ENCODE measurements at regions not wholly inside any gene's neighbourhood (a gene's known extent, or its start where the extent isn't known, plus 50 kb on each side); places are given as distances from the start of the nearest gene placed in this dataset.

DNA sequence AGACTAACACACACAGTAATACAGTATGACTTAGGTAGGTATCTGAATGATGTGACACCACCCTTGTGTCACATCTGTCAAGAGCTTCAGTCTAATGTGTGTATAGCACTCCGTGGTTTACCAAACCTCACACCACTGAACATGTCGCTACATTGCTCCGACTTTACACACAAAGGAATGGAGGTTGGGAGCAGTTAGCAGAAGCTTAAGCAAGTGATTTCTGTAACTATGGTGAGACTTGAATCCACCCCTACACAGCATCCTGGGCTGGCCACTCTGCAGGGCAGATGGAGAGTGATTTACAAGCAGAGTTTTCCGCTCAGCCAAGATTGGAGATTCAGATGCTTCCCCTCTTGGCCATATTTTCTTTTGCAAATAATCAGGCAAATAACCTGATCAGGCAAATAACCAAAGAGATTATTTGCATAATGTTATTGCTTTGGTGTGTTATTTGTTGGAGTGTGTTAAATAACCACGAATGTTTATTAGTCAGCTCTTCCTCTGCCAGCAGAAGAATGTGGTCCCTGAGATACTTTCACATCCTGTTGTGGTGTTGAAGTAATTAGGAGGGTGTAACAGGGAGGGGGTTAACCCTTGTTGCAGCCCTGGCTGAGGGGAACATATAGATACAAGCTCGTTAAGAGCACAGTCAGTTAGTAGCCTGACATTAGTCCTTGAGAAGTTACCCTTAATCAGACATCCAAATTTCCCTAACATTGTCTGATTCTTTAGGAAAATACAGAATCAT, 92.8 kb downstream of the SNX18 start:
- Histone ChIP-seq H3K27ac (ENCODE audit: low read depth, low read length) (no peak overlapping the region), H3K4me3 (ENCODE audit: low read depth, low read length) (no peak overlapping the region), H2AFZ (ENCODE audit: low read length, unreplicated experiment) (no peak overlapping the region), H3K27me3 (ENCODE audit: insufficient read depth, low read length) (no peaks in the 10 kb centered on the region), H3K36me3 (ENCODE audit: insufficient read depth, low read length) (no peaks in the 10 kb centered on the region), H3K79me2 (ENCODE audit: control insufficient read depth, insufficient read depth, low read length, unreplicated experiment) (no peaks in the 10 kb centered on the region), H3K4me1 (ENCODE audit: control insufficient read depth, insufficient read depth, low read length, unreplicated experiment) (peaks cover 15% of the 10 kb centered on the region)

DNA sequence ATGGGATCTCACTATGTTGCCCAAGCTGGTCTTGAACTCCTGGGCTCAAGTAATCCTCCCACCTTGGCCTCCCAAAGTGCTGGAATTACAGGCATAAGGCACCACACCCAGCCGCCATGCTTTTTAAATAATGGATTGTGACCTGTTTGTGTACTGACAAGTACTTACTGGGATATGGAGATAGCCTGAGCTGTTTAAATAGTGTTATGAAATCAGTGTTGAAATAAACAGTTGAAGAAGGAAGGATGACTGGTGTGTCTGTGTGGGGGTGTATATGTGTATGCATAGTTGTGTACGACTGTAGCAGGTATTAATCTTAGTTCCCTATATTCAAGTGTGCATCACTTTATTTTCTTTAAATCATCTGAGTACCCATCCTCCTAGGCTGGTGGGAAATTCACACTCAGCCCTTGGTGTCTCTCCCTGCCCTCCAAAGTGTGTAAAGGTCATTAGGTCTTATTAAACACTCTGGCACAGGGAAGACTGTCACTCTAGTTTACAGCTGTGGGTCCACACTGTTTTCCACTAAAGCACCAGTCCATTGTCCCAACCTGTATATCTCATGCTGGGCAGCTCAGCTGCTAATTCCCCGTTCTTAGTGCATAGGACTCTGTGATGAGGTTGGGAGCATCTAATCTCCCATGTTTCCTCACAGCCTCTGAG, 91.0 kb downstream of the SNX18 start:
- Histone ChIP-seq H3K27me3 (ENCODE audit: insufficient read depth, low read length) (no peaks in the 10 kb centered on the region), H3K36me3 (ENCODE audit: insufficient read depth, low read length) (no peaks in the 10 kb centered on the region), H3K79me2 (ENCODE audit: control insufficient read depth, insufficient read depth, low read length, unreplicated experiment) (no peaks in the 10 kb centered on the region), H3K4me1 (ENCODE audit: control insufficient read depth, insufficient read depth, low read length, unreplicated experiment) (peaks cover 15% of the 10 kb centered on the region), H2AFZ (ENCODE audit: low read length, unreplicated experiment) (no peak overlapping the region), H3K27ac (ENCODE audit: low read depth, low read length) (no peak overlapping the region), H3K4me3 (ENCODE audit: low read depth, low read length) (no peak overlapping the region)

DNA sequence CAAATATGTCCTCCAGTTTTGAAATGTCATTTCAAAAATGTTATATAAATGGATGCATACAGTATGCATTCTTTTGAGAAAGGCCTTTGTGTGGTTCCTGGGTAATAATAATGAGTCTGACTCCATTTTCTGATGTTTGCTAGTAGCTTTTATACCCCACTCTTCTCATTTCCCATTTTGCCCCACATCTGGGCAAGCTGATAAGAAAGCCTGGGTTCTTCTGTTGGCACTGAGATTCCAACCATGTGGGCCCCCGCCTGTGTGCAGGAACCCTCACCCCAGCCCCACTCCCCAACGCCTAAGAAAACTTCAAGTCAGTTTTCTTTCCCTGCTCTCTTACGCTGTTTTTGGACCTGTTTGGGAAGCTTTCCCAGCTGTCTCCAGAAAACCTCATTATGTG, 89.4 kb downstream of the SNX18 start:
- H3K27me3 ChIP-seq (ENCODE audit: insufficient read depth, low read length) = no peaks in the 10 kb centered on the region
- H3K4me1 ChIP-seq (ENCODE audit: control insufficient read depth, insufficient read depth, low read length, unreplicated experiment) = peaks cover 15% of the 10 kb centered on the region
- H3K36me3 ChIP-seq (ENCODE audit: insufficient read depth, low read length) = no peaks in the 10 kb centered on the region
- H2AFZ ChIP-seq (ENCODE audit: low read length, unreplicated experiment) = no peak overlapping the region
- no peak overlapping the region for H3K4me3 ChIP-seq (ENCODE audit: low read depth, low read length)
- no peak overlapping the region for H3K27ac ChIP-seq (ENCODE audit: low read depth, low read length)
- no peaks in the 10 kb centered on the region for H3K79me2 ChIP-seq (ENCODE audit: control insufficient read depth, insufficient read depth, low read length, unreplicated experiment)

DNA sequence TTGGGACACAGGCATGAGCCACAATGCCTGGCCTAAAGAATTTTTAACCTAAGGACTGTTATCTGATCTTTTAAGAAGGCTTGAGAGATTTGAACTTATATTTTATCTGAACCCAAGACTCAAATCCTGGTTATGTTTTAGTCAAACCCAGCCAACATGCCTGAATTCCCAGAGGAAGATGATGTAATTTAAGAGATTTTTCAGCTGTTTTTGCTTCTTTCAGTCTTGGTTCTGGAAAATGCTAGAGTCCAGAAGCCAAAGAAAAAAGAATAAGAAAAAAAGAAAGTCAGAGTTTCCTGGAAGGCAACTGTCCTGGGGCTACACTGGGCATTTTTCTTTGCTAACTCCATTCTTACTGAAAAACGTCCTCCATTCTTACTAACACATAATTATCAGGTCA, 85.8 kb downstream of the SNX18 start:
- Histone ChIP-seq H3K79me2 (ENCODE audit: control insufficient read depth, insufficient read depth, low read length, unreplicated experiment) (no peaks in the 10 kb centered on the region), H2AFZ (ENCODE audit: low read length, unreplicated experiment) (peak overlapping the region; percentile 57), H3K27me3 (ENCODE audit: insufficient read depth, low read length) (no peaks in the 10 kb centered on the region), H3K36me3 (ENCODE audit: insufficient read depth, low read length) (no peaks in the 10 kb centered on the region), H3K4me3 (ENCODE audit: low read depth, low read length) (no peak overlapping the region), H3K27ac (ENCODE audit: low read depth, low read length) (no peak overlapping the region), H3K4me1 (ENCODE audit: control insufficient read depth, insufficient read depth, low read length, unreplicated experiment) (no peaks in the 10 kb centered on the region)

DNA sequence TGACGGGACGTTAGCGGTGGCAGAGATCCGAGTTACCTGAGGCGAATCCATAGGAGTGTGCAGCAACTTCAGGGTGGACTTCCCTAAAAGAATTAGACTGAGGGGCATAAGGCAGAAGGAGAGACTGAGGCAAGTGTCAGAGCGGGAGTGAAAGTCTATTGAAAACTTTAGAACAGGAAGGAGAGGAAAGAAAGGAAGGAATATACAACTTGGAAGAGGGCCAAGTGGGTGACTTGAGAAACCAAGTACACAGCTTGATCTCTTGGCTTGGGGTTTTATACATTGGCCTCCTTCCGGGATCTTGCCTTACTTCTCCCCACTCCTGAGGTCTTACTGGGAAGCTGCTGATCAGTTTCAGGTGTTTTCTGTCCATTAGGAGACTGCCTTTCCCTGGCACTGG, 84.9 kb downstream of the SNX18 start:
- no peak overlapping the region for H2AFZ ChIP-seq (ENCODE audit: low read length, unreplicated experiment)
- no peak overlapping the region for H3K4me3 ChIP-seq (ENCODE audit: low read depth, low read length)
- 0 out of 2 replicates have a peak, but pooled peaks cover 1% of the 10 kb centered on the region for H3K36me3 ChIP-seq (ENCODE audit: insufficient read depth, low read length)
- H3K4me1 ChIP-seq (ENCODE audit: control insufficient read depth, insufficient read depth, low read length, unreplicated experiment) = no peaks in the 10 kb centered on the region
- peaks cover 2% of the 10 kb centered on the region; the same call in 1 of the 2 replicates for H3K27me3 ChIP-seq (ENCODE audit: insufficient read depth, low read length)
- H3K27ac ChIP-seq (ENCODE audit: low read depth, low read length) = no peak overlapping the region
- H3K79me2 ChIP-seq (ENCODE audit: control insufficient read depth, insufficient read depth, low read length, unreplicated experiment) = no peaks in the 10 kb centered on the region

DNA sequence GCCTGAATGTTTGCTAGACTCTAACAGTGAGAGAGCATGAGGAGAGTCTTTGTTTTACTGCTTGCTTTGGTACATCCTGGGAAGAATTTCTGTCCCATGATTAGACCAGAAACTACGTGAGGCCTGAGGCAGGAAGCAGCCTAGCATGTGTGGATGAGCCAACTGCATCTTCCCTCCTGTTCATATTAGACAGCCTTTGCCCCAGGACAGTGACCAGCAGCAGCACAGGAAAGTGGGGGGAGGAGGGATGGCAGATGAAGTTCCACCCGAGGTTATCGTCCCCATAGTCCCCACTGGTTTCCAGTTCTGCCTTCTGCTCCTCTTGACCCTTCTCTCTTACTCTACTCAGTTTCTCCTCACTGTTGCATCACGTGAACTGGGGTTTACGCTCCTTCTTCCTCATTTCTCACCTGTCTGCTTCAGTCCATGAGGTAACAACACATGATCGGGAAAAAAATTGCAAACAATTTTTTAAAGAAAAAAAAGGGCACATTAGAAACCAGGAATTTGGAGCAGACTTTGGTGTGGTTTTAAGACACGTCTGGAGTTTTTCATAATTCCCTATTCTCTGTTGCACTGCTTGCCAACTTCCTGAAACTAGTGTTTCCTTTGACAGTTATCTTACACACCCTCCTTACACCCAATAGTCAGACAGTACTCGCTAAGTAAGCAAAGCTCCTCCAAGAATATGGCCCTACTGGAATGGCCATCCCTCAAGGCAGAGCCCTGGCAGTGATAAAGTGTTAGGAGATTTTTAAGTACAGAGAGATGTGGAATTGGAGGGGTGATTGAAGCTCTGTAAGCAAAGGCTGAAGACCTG, 84.1 kb downstream of the SNX18 start:
- no peak overlapping the region for H2AFZ ChIP-seq (ENCODE audit: low read length, unreplicated experiment)

More for the DNA sequence above, 84.1 kb downstream of the SNX18 start:
- Histone ChIP-seq H3K4me1 (ENCODE audit: control insufficient read depth, insufficient read depth, low read length, unreplicated experiment) (no peaks in the 10 kb centered on the region), H3K79me2 (ENCODE audit: control insufficient read depth, insufficient read depth, low read length, unreplicated experiment) (no peaks in the 10 kb centered on the region), H3K36me3 (ENCODE audit: insufficient read depth, low read length) (0 out of 2 replicates have a peak, but pooled peaks cover 4% of the 10 kb centered on the region), H3K27me3 (ENCODE audit: insufficient read depth, low read length) (peaks cover 6% of the 10 kb centered on the region; the same call in 1 of the 2 replicates), H3K4me3 (ENCODE audit: low read depth, low read length) (no peak overlapping the region), H3K27ac (ENCODE audit: low read depth, low read length) (no peak overlapping the region)
